ENCODE measurements at regions not wholly inside any gene's neighbourhood (a gene's known extent, or its start where the extent isn't known, plus 50 kb on each side); places are given as distances from the start of the nearest gene placed in this dataset.

- in situ Hi-C loops (cut with MboI; ENCODE audit: low sequenced_read_pairs in 4 of 4), result no loop called here
- H3K4me1 ChIP-seq, result no peaks in the 10 kb centered on the region
Measured at GRCh38 chr5:167971706-167972105, 319.7 kb upstream of the WWC1 start.

DNA sequence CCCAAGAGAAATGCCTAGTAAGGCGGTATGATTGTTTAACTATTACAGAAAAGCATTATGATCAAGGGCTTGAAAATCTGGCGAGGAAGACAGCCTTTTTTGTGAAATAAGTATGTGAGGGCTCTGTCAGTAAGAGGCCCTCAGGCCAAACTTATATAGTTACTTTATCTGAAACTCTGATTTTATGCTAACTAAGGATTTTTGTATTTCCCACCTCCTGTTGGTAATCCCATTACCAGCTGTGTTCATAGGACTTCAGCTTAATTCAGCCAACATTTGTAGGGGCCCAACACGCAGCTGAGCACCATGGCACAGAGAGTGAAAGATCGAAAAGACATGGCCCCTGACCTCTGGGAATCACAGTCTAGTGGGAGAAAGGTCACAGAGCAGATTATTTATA, 318.3 kb upstream of the WWC1 start:
- ATAC-seq, result no peak

More at GRCh38 chr5:167971706-167972105, 319.7 kb upstream of the WWC1 start:
- intact Hi-C loops (cut with DNase I; ENCODE audit: low total_unique reads), result no loop called here
- no peaks in the 10 kb centered on the region for H3K27me3 ChIP-seq
- DNase-seq, result no peak
- H3K9me3 ChIP-seq, result no peaks in the 10 kb centered on the region
- TF ChIP-seq, protein P1, sequence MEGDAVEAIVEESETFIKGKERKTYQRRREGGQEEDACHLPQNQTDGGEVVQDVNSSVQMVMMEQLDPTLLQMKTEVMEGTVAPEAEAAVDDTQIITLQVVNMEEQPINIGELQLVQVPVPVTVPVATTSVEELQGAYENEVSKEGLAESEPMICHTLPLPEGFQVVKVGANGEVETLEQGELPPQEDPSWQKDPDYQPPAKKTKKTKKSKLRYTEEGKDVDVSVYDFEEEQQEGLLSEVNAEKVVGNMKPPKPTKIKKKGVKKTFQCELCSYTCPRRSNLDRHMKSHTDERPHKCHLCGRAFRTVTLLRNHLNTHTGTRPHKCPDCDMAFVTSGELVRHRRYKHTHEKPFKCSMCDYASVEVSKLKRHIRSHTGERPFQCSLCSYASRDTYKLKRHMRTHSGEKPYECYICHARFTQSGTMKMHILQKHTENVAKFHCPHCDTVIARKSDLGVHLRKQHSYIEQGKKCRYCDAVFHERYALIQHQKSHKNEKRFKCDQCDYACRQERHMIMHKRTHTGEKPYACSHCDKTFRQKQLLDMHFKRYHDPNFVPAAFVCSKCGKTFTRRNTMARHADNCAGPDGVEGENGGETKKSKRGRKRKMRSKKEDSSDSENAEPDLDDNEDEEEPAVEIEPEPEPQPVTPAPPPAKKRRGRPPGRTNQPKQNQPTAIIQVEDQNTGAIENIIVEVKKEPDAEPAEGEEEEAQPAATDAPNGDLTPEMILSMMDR (IDR thresholded peaks at IDR 0.05 in 4 of 5, conservative IDR thresholded peaks at IDR 0.05 in 1 of 5), result no peak
- no peak for TF ChIP-seq POLR2A (IDR thresholded peaks at IDR 0.05)
- no peak overlapping the region for H3K4me3 ChIP-seq
- H3K27ac ChIP-seq, result no peak overlapping the region
- no peaks in the 10 kb centered on the region for H3K36me3 ChIP-seq
- ATAC-seq, result no peak

GRCh38 chr5:167984951-167985350, 306.5 kb upstream of the WWC1 start:
- Histone ChIP-seq H3K4me1 (no peaks in the 10 kb centered on the region), H3K9me3 (no peaks in the 10 kb centered on the region), H3K4me3 (no peak overlapping the region), H3K36me3 (no peaks in the 10 kb centered on the region), H3K27ac (no peak overlapping the region), H3K27me3 (no peaks in the 10 kb centered on the region)
- intact Hi-C loops (cut with DNase I; ENCODE audit: low total_unique reads) (no loop called here), in situ Hi-C loops (cut with MboI; ENCODE audit: low sequenced_read_pairs in 4 of 4) (no loop called here)
- ATAC-seq (no peak), DNase-seq (no peak)
- TF ChIP-seq, protein P1 (IDR thresholded peaks at IDR 0.05 in 4 of 5, conservative IDR thresholded peaks at IDR 0.05 in 1 of 5), result no peak
- TF ChIP-seq POLR2A (IDR thresholded peaks at IDR 0.05), result no peak

More for the DNA sequence above, 318.3 kb upstream of the WWC1 start:
- in situ Hi-C loops (cut with MboI; ENCODE audit: low sequenced_read_pairs in 4 of 4) (no loop called here), intact Hi-C loops (cut with DNase I; ENCODE audit: low total_unique reads) (no loop called here)
- Histone ChIP-seq H3K4me3 (no peak overlapping the region), H3K27ac (no peak overlapping the region), H3K27me3 (no peaks in the 10 kb centered on the region), H3K9me3 (no peaks in the 10 kb centered on the region), H3K36me3 (no peaks in the 10 kb centered on the region), H3K4me1 (no peaks in the 10 kb centered on the region)
- DNase-seq, result no peak
- TF ChIP-seq POLR2A (IDR thresholded peaks at IDR 0.05), result no peak
- TF ChIP-seq, protein P1 (IDR thresholded peaks at IDR 0.05 in 4 of 5, conservative IDR thresholded peaks at IDR 0.05 in 1 of 5), result no peak

- H3K4me1 ChIP-seq, result no peaks in the 10 kb centered on the region
- no peaks in the 10 kb centered on the region for H3K36me3 ChIP-seq
- no peaks in the 10 kb centered on the region for H3K27me3 ChIP-seq
- H3K27ac ChIP-seq, result no peak overlapping the region
- no peak for ATAC-seq
- DNase-seq, result no peak
- in situ Hi-C loops (cut with MboI; ENCODE audit: low sequenced_read_pairs in 4 of 4), result no loop called here
- H3K4me3 ChIP-seq, result no peak overlapping the region
- H3K9me3 ChIP-seq, result no peaks in the 10 kb centered on the region
- intact Hi-C loops (cut with DNase I; ENCODE audit: low total_unique reads), result no loop called here
- TF ChIP-seq, protein P1 (IDR thresholded peaks at IDR 0.05 in 4 of 5, conservative IDR thresholded peaks at IDR 0.05 in 1 of 5), result no peak
- no peak for TF ChIP-seq POLR2A (IDR thresholded peaks at IDR 0.05)
Measured at GRCh38 chr5:167985373-167985772, 306.1 kb upstream of the WWC1 start.

Measured in gastrocnemius medialis (tissue), 4 donors.